ENCODE measurements at regions not wholly inside any gene's neighbourhood (a gene's known extent, or its start where the extent isn't known, plus 50 kb on each side); places are given as distances from the start of the nearest gene placed in this dataset.

GRCh38 chr4:19650903-19651864 is 600.5 kb upstream of the SLIT2 start:
- TF ChIP-seq CTCF (conservative IDR thresholded peaks at IDR 0.05): no peak
- no peak for TF ChIP-seq EZH2 (IDR thresholded peaks at IDR 0.05; ENCODE audit: low read depth)

Measured in PC-9 (cell line).